H1 (cell line): ENCODE measurements at regions not wholly inside any gene's neighbourhood (a gene's known extent, or its start where the extent isn't known, plus 50 kb on each side); places are given as distances from the start of the nearest gene placed in this dataset.

Experiments
- BACH1 ChIP-seq: IDR thresholded peaks from 2 replicates; pipeline ENCODE4 v1.6.1; 2012; ENCODE audit warnings: low read length, improper control_type of control experiment
- CBX5 ChIP-seq: fragments of 300-800, 300-1000 bp; sonication (generic); IDR thresholded peaks from 2 replicates; pipeline ENCODE4 v1.7.1; 2016; ENCODE audit warnings: antibody characterized with exemption, low read length, low read depth
- CEBPB ChIP-seq: IDR thresholded peaks from 2 replicates; pipeline ENCODE4 v1.6.1; 2012; ENCODE audit warnings: low read depth, low read length
- CHD1 ChIP-seq: IDR thresholded peaks from 2 replicates; pipeline ENCODE4 v1.6.1; 2012; ENCODE audit warnings: low read depth, low read length, improper control_type of control experiment
- CHD7 ChIP-seq: fragments of 300-600 bp; sonication (generic); IDR thresholded peaks from 2 replicates; pipeline ENCODE4 v1.7.1; 2012; ENCODE audit warnings: low read length, moderate library complexity, mild to moderate bottlenecking, inconsistent platforms; ENCODE audit not compliant: insufficient replicate concordance
- EGR1 ChIP-seq: IDR thresholded peaks from 2 replicates; pipeline ENCODE4 v1.6.1; 2011; ENCODE audit warnings: low read depth, low read length, borderline replicate concordance
- FOSL1 ChIP-seq: IDR thresholded peaks from 2 replicates; pipeline ENCODE4 v1.6.1; 2011; ENCODE audit warnings: mild to moderate bottlenecking, low read depth, low read length, moderate library complexity; ENCODE audit not compliant: insufficient read depth
- HDAC2 ChIP-seq, 2 experiments: fragments of 300-600 bp in 1 of 2; sonication (generic) in 1 of 2; IDR thresholded peaks; 2 replicates each; pipeline ENCODE4 v1.6.1; 2011 to 2012; ENCODE audit warnings: low read depth in 2 of 2, low read length in 2 of 2, mild to moderate bottlenecking in 2 of 2, moderate library complexity in 2 of 2, borderline replicate concordance in 1 of 2, inconsistent platforms in 1 of 2
- KDM5A ChIP-seq: fragments of 200-600 bp; IDR thresholded peaks from 2 replicates; pipeline ENCODE4 v1.7.1; 2012; ENCODE audit warnings: mild to moderate bottlenecking, low read length, inconsistent platforms, mixed read lengths
- POLR2A ChIP-seq, 2 experiments: IDR thresholded peaks; 1 replicate in 1 of 2; 2 replicates in 1 of 2; pipeline ENCODE4 v1.6.1; 2011; ENCODE audit warnings: low read depth in 2 of 2, low read length in 2 of 2, mild to moderate bottlenecking in 2 of 2; ENCODE audit errors: control extremely low read depth in 1 of 2
- POU5F1 ChIP-seq: IDR thresholded peaks from 2 replicates; pipeline ENCODE4 v1.6.1; 2011; ENCODE audit warnings: low read depth, mild to moderate bottlenecking, low read length, moderate library complexity
- SP2 ChIP-seq: IDR thresholded peaks from 2 replicates; pipeline ENCODE4 v1.6.1; 2012; ENCODE audit warnings: mild to moderate bottlenecking, low read length, inconsistent platforms
- USF2 ChIP-seq: IDR thresholded peaks from 2 replicates; pipeline ENCODE4 v1.6.1; 2011; ENCODE audit warnings: low read length, improper control_type of control experiment

GRCh38 chr2:184541591-184541990, 56.7 kb upstream of the ZNF804A start (continued):
- TF ChIP-seq CHD7 (no peak), POU5F1 (no peak), USF2 (no peak), BACH1 (no peak), SP2 (no peak), CHD1 (no peak), HDAC2 (IDR thresholded peaks at IDR 0.05; ENCODE audit: borderline replicate concordance in 1 of 2, low read depth in 2 of 2, low read length in 2 of 2) (no peak), EGR1 (no peak), POLR2A (IDR thresholded peaks at IDR 0.05; ENCODE audit: control extremely low read depth in 1 of 2, low read depth in 2 of 2, low read length in 2 of 2) (no peak), CEBPB (no peak), KDM5A (no peak), CBX5 (no peak), FOSL1 (no peak)
